ENCODE measurements at regions not wholly inside any gene's neighbourhood (a gene's known extent, or its start where the extent isn't known, plus 50 kb on each side); places are given as distances from the start of the nearest gene placed in this dataset.
"Not testable (repeated sequence)": the region's sequence is repeated elsewhere in the genome, so short reads cannot be mapped to it uniquely, and the experiment has no call there.

GRCh38 chrX:10676235-10676957, 56.0 kb upstream of the MID1 start:
- H3K9me3 ChIP-seq: no peaks in the 10 kb centered on the region
- H3K4me3 ChIP-seq: no peak overlapping the region
- WGBS, 2 donors: 47 to 78% methylated on average over 15 of the region's 15 CpGs
- ATAC-seq (no peak), DNase-seq (no peak), FAIRE-seq (no peak)
- no peaks in the 10 kb centered on the region for H3K27me3 ChIP-seq
- intact Hi-C loops (cut with DNase I): no loop called here
- no peak for TF ChIP-seq CTCF (IDR thresholded peaks at IDR 0.05)
- no peaks in the 10 kb centered on the region for H3K36me3 ChIP-seq
- H3K27ac ChIP-seq: no peak overlapping the region
- H3K4me1 ChIP-seq: no peaks in the 10 kb centered on the region

GRCh38 chrX:10677490-10677889, 57.1 kb upstream of the MID1 start:
- Histone ChIP-seq H3K4me1 (no peaks in the 10 kb centered on the region), H3K9me3 (no peaks in the 10 kb centered on the region), H3K36me3 (no peaks in the 10 kb centered on the region), H3K27ac (no peak overlapping the region), H3K4me3 (no peak overlapping the region), H3K27me3 (no peaks in the 10 kb centered on the region)
- intact Hi-C loops (cut with DNase I): no loop called here
- ATAC-seq (no peak), FAIRE-seq (no peak), DNase-seq (no peak)
- no peak for TF ChIP-seq CTCF (IDR thresholded peaks at IDR 0.05)
- 51 to 70% methylated on average over 5 of the region's 5 CpGs for WGBS, 2 donors

GRCh38 chrX:10679387-10679786, 59.0 kb upstream of the MID1 start:
- FAIRE-seq: no peak
- no peak for TF ChIP-seq CTCF (IDR thresholded peaks at IDR 0.05)
- intact Hi-C loops (cut with DNase I): no loop called here
- no peaks in the 10 kb centered on the region for H3K27me3 ChIP-seq
- no peaks in the 10 kb centered on the region for H3K4me1 ChIP-seq
- WGBS, 2 donors: 55 to 81% methylated on average over 5 of the region's 5 CpGs
- DNase-seq: no peak
- no peak overlapping the region for H3K27ac ChIP-seq
- ATAC-seq: no peak
- no peak overlapping the region for H3K4me3 ChIP-seq
- H3K9me3 ChIP-seq: no peaks in the 10 kb centered on the region
- no peaks in the 10 kb centered on the region for H3K36me3 ChIP-seq

GRCh38 chrX:10681167-10681566, 60.8 kb upstream of the MID1 start:
- DNase-seq (no peak), ATAC-seq (no peak), FAIRE-seq (no peak)
- intact Hi-C loops (cut with DNase I): no loop called here
- Histone ChIP-seq H3K9me3 (no peaks in the 10 kb centered on the region), H3K4me3 (no peak overlapping the region), H3K4me1 (no peaks in the 10 kb centered on the region), H3K27me3 (no peaks in the 10 kb centered on the region), H3K36me3 (no peaks in the 10 kb centered on the region), H3K27ac (no peak overlapping the region)
- no peak for TF ChIP-seq CTCF (IDR thresholded peaks at IDR 0.05)
- WGBS, 2 donors: 94 to 95% methylated on average over 4 of the region's 4 CpGs

- H3K27me3 ChIP-seq; H3K9me3 ChIP-seq; H3K4me3 ChIP-seq; FAIRE-seq; ATAC-seq; H3K27ac ChIP-seq; H3K36me3 ChIP-seq; H3K4me1 ChIP-seq; intact Hi-C loops (cut with DNase I); DNase-seq: not testable (repeated sequence)
- 70 to 83% methylated on average over 7 of the region's 7 CpGs for WGBS, 2 donors
Observed at GRCh38 chrX:10683631-10684030, 63.2 kb upstream of the MID1 start.
